GM12878 (cell line): ENCODE measurements at regions not wholly inside any gene's neighbourhood (a gene's known extent, or its start where the extent isn't known, plus 50 kb on each side); places are given as distances from the start of the nearest gene placed in this dataset.

Source experiments
- ATAC-seq: fragments of 200-7000 bp; cut with Tn5 transposase; 3 replicates; pipeline ENCODE4 v1.9.1; 2020; ENCODE audit warnings: mild to moderate bottlenecking, moderate library complexity
- BruUV-seq: library from RNA; stranded (reverse); fragments of 400-500 nt; replicated peaks from 2 replicates; lab custom pipeline; 2021; lab: Mats Ljungman, UMichigan
- CTCF ChIA-PET: fragments of 300-600 bp; sonication (Branson Sonifier 250); formaldehyde crosslinking; extraction: SDS; loops from one replicate; lab custom pipeline; 2021; ENCODE audit warnings: inconsistent platforms; lab: Yijun Ruan, JAX
- POLR2A ChIA-PET: fragments of 350-600 bp; formaldehyde crosslinking; extraction: SDS; loops from one replicate; lab custom pipeline; 2021; ENCODE audit warnings: inconsistent platforms; lab: Charles Lee
- RAD21 ChIA-PET: fragments of 300-600 bp; sonication (Branson Sonifier 250); formaldehyde crosslinking; loops from one replicate; lab custom pipeline; 2023; ENCODE audit warnings: antibody characterized with exemption; ENCODE audit not compliant: unreplicated experiment; lab: Charles Lee
- SMC1A ChIA-PET: fragments of 300-600 bp; sonication (Branson Sonifier 250); formaldehyde crosslinking; loops from one replicate; lab custom pipeline; 2023; ENCODE audit not compliant: unreplicated experiment, uncharacterized antibody; lab: Charles Lee
- DNase-seq: peaks from one replicate; pipeline ENCODE4 v3.0.0-alpha.2; 2011; ENCODE audit warnings: low read depth, low spot score
- FAIRE-seq: peaks from 3 replicates; lab custom pipeline; 2011; peaks lifted over from hg19 to GRCh38; lab: Jason Lieb, UNC
- H2AFZ ChIP-seq: 2 replicates; pipeline ENCODE4 v1.6.0; 2011; ENCODE audit warnings: low read depth, low read length, control low read depth; ENCODE audit not compliant: control insufficient read depth
- H3K27ac ChIP-seq: 2 replicates; pipeline ENCODE4 v1.5.1; 2011; ENCODE audit warnings: control low read depth; ENCODE audit not compliant: control insufficient read depth, insufficient read depth
- H3K27me3 ChIP-seq, 2 experiments: replicated peaks in 1 of 2; 2 replicates each; pipeline versions ENCODE4 v1.6.0 to v1.6.1; 2011; ENCODE audit warnings: low read length in 1 of 2; ENCODE audit not compliant: control insufficient read depth in 2 of 2, insufficient read depth in 2 of 2
- H3K36me3 ChIP-seq, 2 experiments: 2 replicates each; pipeline ENCODE4 v1.5.1; 2011; ENCODE audit warnings: low read length in 1 of 2; ENCODE audit not compliant: control insufficient read depth in 2 of 2, insufficient read depth in 2 of 2
- H3K4me1 ChIP-seq: 2 replicates; pipeline ENCODE4 v1.6.1; 2011; ENCODE audit warnings: mild to moderate bottlenecking, low read length, moderate library complexity, mixed read lengths; ENCODE audit not compliant: control insufficient read depth, insufficient read depth
- H3K4me2 ChIP-seq: 2 replicates; pipeline ENCODE4 v1.6.0; 2011; ENCODE audit warnings: control low read depth; ENCODE audit not compliant: control insufficient read depth, insufficient read depth
- H3K4me3 ChIP-seq: fragments of 200-600 bp; sonication (generic); 2 replicates; pipeline ENCODE4 v1.5.1; 2016
- H3K79me2 ChIP-seq: 2 replicates; pipeline ENCODE4 v1.6.0; 2011; ENCODE audit warnings: low read length; ENCODE audit not compliant: control insufficient read depth, insufficient read depth
- H3K9ac ChIP-seq: 2 replicates; pipeline ENCODE4 v1.8.0; 2011; ENCODE audit warnings: low read length, control low read depth, mixed read lengths; ENCODE audit not compliant: control insufficient read depth, insufficient read depth
- H3K9me3 ChIP-seq: replicated peaks from 3 replicates; pipeline ENCODE4 v1.5.1; 2011; ENCODE audit warnings: mild to moderate bottlenecking, low read length; ENCODE audit not compliant: control insufficient read depth, insufficient read depth
- H4K20me1 ChIP-seq: 2 replicates; pipeline ENCODE4 v1.6.0; 2011; ENCODE audit not compliant: control insufficient read depth, insufficient read depth
- MYC ChIP-seq: IDR thresholded peaks from 2 replicates; pipeline ENCODE4 v1.6.1; 2011; ENCODE audit warnings: mild to moderate bottlenecking, low read length, moderate library complexity, inconsistent platforms; ENCODE audit not compliant: insufficient read depth, insufficient replicate concordance, insufficient read length, severe bottlenecking
- SRF ChIP-seq, 2 experiments: IDR thresholded peaks; 2 replicates each; pipeline ENCODE4 v1.6.1; 2011; ENCODE audit warnings: low read depth in 2 of 2, low read length in 2 of 2, mild to moderate bottlenecking in 1 of 2, moderate library complexity in 1 of 2
- STAT1 ChIP-seq: fragments of 450-650 bp; conservative IDR thresholded peaks from 2 replicates; pipeline ENCODE4 v1.6.1; 2014; ENCODE audit warnings: antibody characterized with exemption, mild to moderate bottlenecking
- ZNF384 ChIP-seq: IDR thresholded peaks from 2 replicates; pipeline ENCODE4 v1.6.1; 2012; ENCODE audit warnings: low read depth, mild to moderate bottlenecking, low read length, improper control_type of control experiment, borderline replicate concordance
- ZNF622 ChIP-seq: fragments of 450-650 bp; IDR thresholded peaks from 2 replicates; pipeline ENCODE4 v1.6.1; 2017; ENCODE audit warnings: mild to moderate bottlenecking, inconsistent platforms
- WGBS: methylation state at CpG from one replicate; pipeline ENCODE4 v1.1.6; 2016; ENCODE audit warnings: low lambda C conversion rate; ENCODE audit not compliant: insufficient replicate concordance, insufficient coverage; ENCODE audit errors: missing lambda C conversion rate; 5-methylcytosine and 5-hydroxymethylcytosine counted together
- in situ Hi-C: fragments of 300-500 bp; cut with MboI; formaldehyde crosslinking; loops from 9 replicates; pipeline ENCODE4 v1.14.3; 2018; ENCODE audit warnings: mixed read lengths
- intact Hi-C: fragments of 100-400 bp; cut with micrococcal nuclease; formaldehyde crosslinking; loops from one replicate; pipeline ENCODE4 v1.14.2; 2022; ENCODE audit not compliant: unreplicated experiment
- TF ChIP-seq, protein P1 (sequence below): fragments of 450-650 bp; IDR thresholded peaks from 2 replicates; pipeline ENCODE4 v1.6.1; 2017; ENCODE audit warnings: mild to moderate bottlenecking, low read depth, inconsistent platforms; ENCODE audit not compliant: poor library complexity, severe bottlenecking

- TF ChIP-seq, protein P1, sequence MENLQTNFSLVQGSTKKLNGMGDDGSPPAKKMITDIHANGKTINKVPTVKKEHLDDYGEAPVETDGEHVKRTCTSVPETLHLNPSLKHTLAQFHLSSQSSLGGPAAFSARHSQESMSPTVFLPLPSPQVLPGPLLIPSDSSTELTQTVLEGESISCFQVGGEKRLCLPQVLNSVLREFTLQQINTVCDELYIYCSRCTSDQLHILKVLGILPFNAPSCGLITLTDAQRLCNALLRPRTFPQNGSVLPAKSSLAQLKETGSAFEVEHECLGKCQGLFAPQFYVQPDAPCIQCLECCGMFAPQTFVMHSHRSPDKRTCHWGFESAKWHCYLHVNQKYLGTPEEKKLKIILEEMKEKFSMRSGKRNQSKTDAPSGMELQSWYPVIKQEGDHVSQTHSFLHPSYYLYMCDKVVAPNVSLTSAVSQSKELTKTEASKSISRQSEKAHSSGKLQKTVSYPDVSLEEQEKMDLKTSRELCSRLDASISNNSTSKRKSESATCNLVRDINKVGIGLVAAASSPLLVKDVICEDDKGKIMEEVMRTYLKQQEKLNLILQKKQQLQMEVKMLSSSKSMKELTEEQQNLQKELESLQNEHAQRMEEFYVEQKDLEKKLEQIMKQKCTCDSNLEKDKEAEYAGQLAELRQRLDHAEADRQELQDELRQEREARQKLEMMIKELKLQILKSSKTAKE, result no peak
- no peak for TF ChIP-seq SRF (IDR thresholded peaks at IDR 0.05; ENCODE audit: low read depth in 2 of 2, low read length in 2 of 2)
These were observed 219.3 kb upstream of the TMCO5A start (continued) for GRCh38 chr15:37715101-37715500.

- no peak overlapping the region for H3K9ac ChIP-seq
- H3K79me2 ChIP-seq, result no peaks in the 10 kb centered on the region
- H3K4me1 ChIP-seq, result no peaks in the 10 kb centered on the region
- H3K27me3 ChIP-seq, result no peaks in the 10 kb centered on the region
- FAIRE-seq, result no peak
- H3K4me2 ChIP-seq, result no peak overlapping the region
- no peak for TF ChIP-seq STAT1
- TF ChIP-seq ZNF622, result no peak
- TF ChIP-seq MYC, result no peak
- no peak for TF ChIP-seq ZNF384
- no peak overlapping the region for H3K4me3 ChIP-seq
- no peak overlapping the region for H2AFZ ChIP-seq
- intact Hi-C loops, result no loop called here
- ChIA-PET POLR2A (no interaction called here), RAD21 (no interaction called here), SMC1A (interaction anchor here (1.3 kb wide), 1 partner anchor 8 kb away, joined by 3 read pairs; no protein-coding TSS in a partner anchor), CTCF (no interaction called here)
- in situ Hi-C loops, result no loop called here
- no peaks in the 10 kb centered on the region for H3K36me3 ChIP-seq
- no peak for DNase-seq
- no peaks in the 10 kb centered on the region for H4K20me1 ChIP-seq
- H3K27ac ChIP-seq, result no peak overlapping the region
- H3K9me3 ChIP-seq, result no peaks in the 10 kb centered on the region; the same call in 2 of the 3 replicates
- 23% methylated on average over 9 of the region's 9 CpGs for WGBS
- BruUV-seq, result no TSS peak
- ATAC-seq, result no peak
These were observed 214.2 kb upstream of the TMCO5A start for GRCh38 chr15:37720267-37720666.
